DOHH2 (cell line): ENCODE measurements at regions not wholly inside any gene's neighbourhood (a gene's known extent, or its start where the extent isn't known, plus 50 kb on each side); places are given as distances from the start of the nearest gene placed in this dataset.

ENCODE experiments used
- H3F3A ChIP-seq: fragments of 200-600 bp; sonication (generic), shearing (Covaris generic); 2 replicates; pipeline ENCODE4 v1.6.0; 2016; ENCODE audit warnings: antibody characterized with exemption, mild to moderate bottlenecking; ENCODE audit not compliant: control insufficient read depth, insufficient read depth
- H3K27ac ChIP-seq: fragments of 200-600 bp; sonication (generic); 2 replicates; pipeline ENCODE4 v1.5.1; 2014; ENCODE audit warnings: low read depth, mild to moderate bottlenecking, low read length, moderate library complexity
- H3K27me3 ChIP-seq: fragments of 200-600 bp; sonication (generic); 2 replicates; pipeline ENCODE4 v1.6.1; 2014; ENCODE audit warnings: mild to moderate bottlenecking, low read length, mixed read lengths; ENCODE audit not compliant: control insufficient read depth
- H3K36me3 ChIP-seq: fragments of 200-600 bp; sonication (generic); 2 replicates; pipeline ENCODE4 v1.6.1; 2014; ENCODE audit warnings: mild to moderate bottlenecking, low read length, moderate library complexity, mixed read lengths; ENCODE audit not compliant: control insufficient read depth
- H3K4me1 ChIP-seq: fragments of 200-600 bp; sonication (generic); 2 replicates; pipeline ENCODE4 v1.6.1; 2014; ENCODE audit warnings: mild to moderate bottlenecking, low read length, mixed read lengths; ENCODE audit not compliant: control insufficient read depth
- H3K4me2 ChIP-seq: fragments of 200-600 bp; sonication (generic); 2 replicates; pipeline ENCODE4 v1.6.0; 2014; ENCODE audit warnings: mild to moderate bottlenecking, low read length, moderate library complexity
- H3K4me3 ChIP-seq: fragments of 200-600 bp; sonication (generic); 2 replicates; pipeline ENCODE4 v1.5.1; 2014; ENCODE audit warnings: mild to moderate bottlenecking, low read length, mixed read lengths
- H3K79me2 ChIP-seq: fragments of 200-600 bp; sonication (generic); 2 replicates; pipeline ENCODE4 v1.6.1; 2014; ENCODE audit warnings: mild to moderate bottlenecking, low read length, mixed read lengths; ENCODE audit not compliant: control insufficient read depth
- H3K9me2 ChIP-seq: fragments of 200-600 bp; sonication (generic); replicated peaks from 2 replicates; pipeline ENCODE4 v1.6.1; 2014; ENCODE audit warnings: mild to moderate bottlenecking, low read length, mixed read lengths; ENCODE audit not compliant: control insufficient read depth
- H3K9me3 ChIP-seq: fragments of 200-600 bp; sonication (generic); 2 replicates; pipeline ENCODE4 v1.6.1; 2014; ENCODE audit warnings: antibody characterized with exemption, low read length, mixed read lengths; ENCODE audit not compliant: control insufficient read depth, insufficient read depth
- H4K20me1 ChIP-seq: fragments of 200-600 bp; sonication (generic); 2 replicates; pipeline ENCODE4 v1.6.0; 2014; ENCODE audit warnings: low read depth, mild to moderate bottlenecking, antibody characterized with exemption, low read length, moderate library complexity; ENCODE audit not compliant: control insufficient read depth, insufficient read depth
- CTCF ChIP-seq: fragments of 200-600 bp; sonication (generic); IDR thresholded peaks from one replicate; pipeline ENCODE4 v1.5.1; 2014; ENCODE audit warnings: antibody characterized with exemption, mild to moderate bottlenecking, low read depth, low read length; ENCODE audit not compliant: poor library complexity, severe bottlenecking
- EZH2phosphoT487 ChIP-seq: fragments of 200-600 bp; sonication (generic); IDR thresholded peaks from 2 replicates; pipeline ENCODE4 v1.6.1; 2017; ENCODE audit warnings: borderline replicate concordance, mild to moderate bottlenecking, antibody characterized with exemption, low read length, moderate library complexity, mixed read lengths

- H3K27me3 ChIP-seq: peaks cover 14% of the 10 kb centered on the region; the same call in 1 of the 2 replicates
- H3K27ac ChIP-seq: no peak overlapping the region
- H3K4me1 ChIP-seq: no peaks in the 10 kb centered on the region
- no peaks in the 10 kb centered on the region for H3K9me2 ChIP-seq
- no peaks in the 10 kb centered on the region for H3K79me2 ChIP-seq
- H3K9me3 ChIP-seq: no peaks in the 10 kb centered on the region
- no peaks in the 10 kb centered on the region for H3F3A ChIP-seq
- TF ChIP-seq CTCF: peak; percentile 77
- TF ChIP-seq EZH2phosphoT487: no peak
- H3K36me3 ChIP-seq: no peaks in the 10 kb centered on the region
- H3K4me2 ChIP-seq: no peak overlapping the region
- no peak overlapping the region for H3K4me3 ChIP-seq
- H4K20me1 ChIP-seq: no peaks in the 10 kb centered on the region
Observed at GRCh38 chr14:62162998-62163589, 400.9 kb downstream of the SNAPC1 start.

GRCh38 chr14:62168564-62169155 is 406.4 kb downstream of the SNAPC1 start:
- TF ChIP-seq EZH2phosphoT487 (no peak), CTCF (peak; percentile 15)
- Histone ChIP-seq H3K36me3 (no peaks in the 10 kb centered on the region), H3K27ac (no peak overlapping the region), H3K4me3 (no peak overlapping the region), H4K20me1 (no peaks in the 10 kb centered on the region), H3K79me2 (no peaks in the 10 kb centered on the region), H3K9me3 (no peaks in the 10 kb centered on the region), H3K4me2 (no peak overlapping the region), H3K27me3 (peaks cover 10% of the 10 kb centered on the region; the same call in 1 of the 2 replicates), H3K9me2 (no peaks in the 10 kb centered on the region), H3F3A (no peaks in the 10 kb centered on the region), H3K4me1 (no peaks in the 10 kb centered on the region)

- H3F3A ChIP-seq: no peaks in the 10 kb centered on the region
- H3K9me3 ChIP-seq: no peaks in the 10 kb centered on the region
- no peaks in the 10 kb centered on the region for H3K36me3 ChIP-seq
- H3K79me2 ChIP-seq: no peaks in the 10 kb centered on the region
- no peaks in the 10 kb centered on the region for H3K9me2 ChIP-seq
- no peaks in the 10 kb centered on the region for H4K20me1 ChIP-seq
- no peaks in the 10 kb centered on the region for H3K4me1 ChIP-seq
- no peak overlapping the region for H3K4me2 ChIP-seq
- peak; percentile 67 for TF ChIP-seq CTCF
- no peak for TF ChIP-seq EZH2phosphoT487
- no peak overlapping the region for H3K4me3 ChIP-seq
- no peaks in the 10 kb centered on the region for H3K27me3 ChIP-seq
- H3K27ac ChIP-seq: no peak overlapping the region
Observed at GRCh38 chr14:62179367-62180018, 417.3 kb downstream of the SNAPC1 start.
